ENCODE measurements at regions not wholly inside any gene's neighbourhood (a gene's known extent, or its start where the extent isn't known, plus 50 kb on each side); places are given as distances from the start of the nearest gene placed in this dataset.

GRCh38 chrX:106510713-106511403 is 100.9 kb upstream of the RADX start:
- DNase-seq (ENCODE audit: low read depth, low spot score) (no peak), FAIRE-seq (no peak)
- Histone ChIP-seq H2AFZ (ENCODE audit: control insufficient read depth, low read length) (no peak overlapping the region), H3K9me1 (ENCODE audit: control insufficient read depth, extremely low read depth, insufficient read depth, low read length) (no peaks in the 10 kb centered on the region), H3K27ac (ENCODE audit: control insufficient read depth, insufficient read depth, low read length) (no peak overlapping the region), H4K20me1 (ENCODE audit: control insufficient read depth, extremely low read depth, insufficient read depth, low read length) (no peaks in the 10 kb centered on the region), H3K9me3 (ENCODE audit: control insufficient read depth, low read depth, low read length) (no peaks in the 10 kb centered on the region), H3K79me2 (ENCODE audit: control insufficient read depth, insufficient read depth, low read length) (no peaks in the 10 kb centered on the region), H3K27me3 (ENCODE audit: control insufficient read depth, extremely low read depth, insufficient read depth, low read length) (no peaks in the 10 kb centered on the region), H3K4me3 (ENCODE audit: control insufficient read depth in 2 of 3, extremely low read depth in 1 of 3, insufficient read depth in 2 of 3, low read depth in 1 of 3, low read length in 3 of 3) (no peak overlapping the region), H3K36me3 (ENCODE audit: control insufficient read depth in 2 of 2, extremely low read depth in 1 of 2, insufficient read depth in 2 of 2, low read length in 2 of 2) (no peaks in the 10 kb centered on the region), H3K9ac (ENCODE audit: control insufficient read depth, extremely low read depth, insufficient read depth, low read length) (no peak overlapping the region), H3K4me2 (ENCODE audit: control insufficient read depth, extremely low read depth, insufficient read depth, low read depth, low read length) (no peak overlapping the region), H3K4me1 (ENCODE audit: control insufficient read depth, extremely low read depth, insufficient read depth, low read length) (no peaks in the 10 kb centered on the region)
- dilution Hi-C loops (cut with MboI; ENCODE audit: extremely low pct_ligation_motif_present, low sequenced_read_pairs) = no loop called here
- TF ChIP-seq EZH2 (IDR thresholded peaks at IDR 0.05; ENCODE audit: low read length) (no peak), CTCF (optimal IDR thresholded peaks at IDR 0.05 in 1 of 3, IDR thresholded peaks at IDR 0.05 in 1 of 3, conservative IDR thresholded peaks at IDR 0.05 in 1 of 3; ENCODE audit: extremely low read depth in 1 of 3, insufficient read depth in 2 of 3, low read length in 3 of 3) (no peak)

Small RNA genes in the stretch of these regions (small RNA-seq; reads per million reads assigned to genes)
- gene AL133271.1 (ENCODE audit: insufficient read length in 3 of 3, low read depth in 3 of 3, low replicate concordance in 1 of 3) (0 reads per million in 3 experiments), gene RF00019 (ENCODE audit: insufficient read length in 3 of 3, low read depth in 3 of 3, low replicate concordance in 1 of 3) (0 reads per million in 3 experiments)
